ENCODE measurements at regions not wholly inside any gene's neighbourhood (a gene's known extent, or its start where the extent isn't known, plus 50 kb on each side); places are given as distances from the start of the nearest gene placed in this dataset.

DNA sequence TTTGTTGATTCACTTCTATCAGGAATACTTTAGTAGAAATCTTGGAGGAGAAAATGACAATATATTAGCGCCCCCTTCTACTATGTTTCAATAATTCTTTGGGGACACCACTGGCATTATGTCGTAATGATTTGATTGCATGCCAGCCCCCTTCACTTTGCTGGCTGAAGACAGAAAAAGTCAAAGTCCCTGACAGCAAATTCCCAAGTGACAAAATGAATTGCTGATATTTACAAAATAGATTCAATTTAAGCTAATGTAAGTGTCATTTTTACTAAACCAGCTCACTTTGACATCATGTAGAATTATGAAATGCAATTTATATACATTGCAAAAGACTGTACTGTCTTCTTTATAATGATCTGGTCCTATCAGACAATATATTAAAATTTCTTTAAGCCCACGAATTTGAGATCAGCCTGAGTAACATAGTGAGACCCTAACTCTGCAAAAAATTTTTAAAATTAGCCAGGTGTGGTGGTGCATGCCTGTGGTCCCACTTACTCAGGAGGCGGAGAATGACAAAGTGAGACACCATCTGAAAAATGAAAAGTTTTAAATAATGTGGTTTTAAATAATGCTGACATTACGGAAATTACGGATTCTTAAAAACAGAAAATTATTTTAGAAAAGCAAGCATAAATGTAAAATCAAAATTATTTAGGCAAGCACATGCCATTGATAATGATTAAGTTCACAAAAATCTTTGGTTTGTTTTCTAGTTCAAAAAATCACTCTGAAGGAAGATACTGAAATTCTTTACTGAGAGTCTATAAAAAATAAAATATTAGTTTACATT lies 520.1 kb upstream of the PKDCC start:
- Mint-ChIP-seq H3K27ac (ENCODE audit: unreplicated experiment) (no peak overlapping the region), H3K27me3 (ENCODE audit: insufficient read depth, unreplicated experiment) (peaks cover 7% of the 10 kb centered on the region), H3K4me1 (ENCODE audit: low read depth, unreplicated experiment) (no peaks in the 10 kb centered on the region), H3K36me3 (ENCODE audit: insufficient read depth, unreplicated experiment) (no peaks in the 10 kb centered on the region), H3K9me3 (ENCODE audit: unreplicated experiment) (no peaks in the 10 kb centered on the region), H3K4me3 (ENCODE audit: unreplicated experiment) (no peak overlapping the region)
- Histone ChIP-seq H3K27me3 (replicated peaks; ENCODE audit: control insufficient read depth, insufficient read depth, low read length) (no peaks in the 10 kb centered on the region), H3K36me3 (ENCODE audit: control insufficient read depth, insufficient read depth, low read length) (no peaks in the 10 kb centered on the region), H3K4me3 (ENCODE audit: low read depth, low read length) (no peak overlapping the region), H3K9me3 (no peaks in the 10 kb centered on the region), H3K4me1 (no peaks in the 10 kb centered on the region)
- TF ChIP-seq, protein P1, sequence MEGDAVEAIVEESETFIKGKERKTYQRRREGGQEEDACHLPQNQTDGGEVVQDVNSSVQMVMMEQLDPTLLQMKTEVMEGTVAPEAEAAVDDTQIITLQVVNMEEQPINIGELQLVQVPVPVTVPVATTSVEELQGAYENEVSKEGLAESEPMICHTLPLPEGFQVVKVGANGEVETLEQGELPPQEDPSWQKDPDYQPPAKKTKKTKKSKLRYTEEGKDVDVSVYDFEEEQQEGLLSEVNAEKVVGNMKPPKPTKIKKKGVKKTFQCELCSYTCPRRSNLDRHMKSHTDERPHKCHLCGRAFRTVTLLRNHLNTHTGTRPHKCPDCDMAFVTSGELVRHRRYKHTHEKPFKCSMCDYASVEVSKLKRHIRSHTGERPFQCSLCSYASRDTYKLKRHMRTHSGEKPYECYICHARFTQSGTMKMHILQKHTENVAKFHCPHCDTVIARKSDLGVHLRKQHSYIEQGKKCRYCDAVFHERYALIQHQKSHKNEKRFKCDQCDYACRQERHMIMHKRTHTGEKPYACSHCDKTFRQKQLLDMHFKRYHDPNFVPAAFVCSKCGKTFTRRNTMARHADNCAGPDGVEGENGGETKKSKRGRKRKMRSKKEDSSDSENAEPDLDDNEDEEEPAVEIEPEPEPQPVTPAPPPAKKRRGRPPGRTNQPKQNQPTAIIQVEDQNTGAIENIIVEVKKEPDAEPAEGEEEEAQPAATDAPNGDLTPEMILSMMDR (IDR thresholded peaks at IDR 0.05; ENCODE audit: insufficient read depth in 1 of 2, low read depth in 1 of 2, low read length in 1 of 2, severe bottlenecking in 1 of 2, unreplicated experiment in 1 of 2), result no peak
- ChIA-PET CTCF (no interaction called here), POLR2A (no interaction called here)
- intact Hi-C loops (cut with micrococcal nuclease; ENCODE audit: unreplicated experiment), result no loop called here
- no peak for DNase-seq
- no TSS peak for BruUV-seq (replicated peaks)

DNA sequence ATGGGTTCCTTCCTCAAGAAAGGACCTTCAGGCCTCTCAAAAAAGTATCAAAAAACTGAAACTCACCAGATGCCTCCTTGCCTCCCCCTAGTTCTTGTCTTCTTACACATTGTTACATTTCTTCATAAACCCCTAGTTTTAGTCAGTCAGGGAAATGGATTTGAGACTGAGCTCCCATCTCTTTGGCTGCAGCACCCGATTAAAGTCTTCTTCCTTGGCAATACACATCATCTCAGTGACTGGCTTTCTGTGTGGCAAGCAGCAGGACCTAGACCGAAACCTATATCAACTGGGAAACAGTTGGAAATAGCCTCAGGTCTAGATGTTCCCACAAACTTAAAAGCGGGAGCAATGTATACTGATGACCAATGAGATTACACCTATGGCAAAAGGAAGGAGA lies 512.2 kb upstream of the PKDCC start:
- no peak for DNase-seq
- Mint-ChIP-seq H3K36me3 (ENCODE audit: insufficient read depth, unreplicated experiment) (no peaks in the 10 kb centered on the region), H3K27ac (ENCODE audit: unreplicated experiment) (no peak overlapping the region), H3K4me1 (ENCODE audit: low read depth, unreplicated experiment) (no peaks in the 10 kb centered on the region), H3K4me3 (ENCODE audit: unreplicated experiment) (no peak overlapping the region), H3K27me3 (ENCODE audit: insufficient read depth, unreplicated experiment) (peaks cover 2% of the 10 kb centered on the region), H3K9me3 (ENCODE audit: unreplicated experiment) (peaks cover 10% of the 10 kb centered on the region)
- intact Hi-C loops (cut with micrococcal nuclease; ENCODE audit: unreplicated experiment), result no loop called here
- TF ChIP-seq, protein P1 (IDR thresholded peaks at IDR 0.05; ENCODE audit: insufficient read depth in 1 of 2, low read depth in 1 of 2, low read length in 1 of 2, severe bottlenecking in 1 of 2, unreplicated experiment in 1 of 2), result no peak
- Histone ChIP-seq H3K36me3 (ENCODE audit: control insufficient read depth, insufficient read depth, low read length) (no peaks in the 10 kb centered on the region), H3K4me3 (ENCODE audit: low read depth, low read length) (no peak overlapping the region), H3K9me3 (no peaks in the 10 kb centered on the region; the same call in 1 of the 2 replicates), H3K27me3 (replicated peaks; ENCODE audit: control insufficient read depth, insufficient read depth, low read length) (no peaks in the 10 kb centered on the region), H3K4me1 (no peaks in the 10 kb centered on the region)
- ChIA-PET POLR2A (no interaction called here), CTCF (no interaction called here)
- BruUV-seq (replicated peaks), result no TSS peak

DNA sequence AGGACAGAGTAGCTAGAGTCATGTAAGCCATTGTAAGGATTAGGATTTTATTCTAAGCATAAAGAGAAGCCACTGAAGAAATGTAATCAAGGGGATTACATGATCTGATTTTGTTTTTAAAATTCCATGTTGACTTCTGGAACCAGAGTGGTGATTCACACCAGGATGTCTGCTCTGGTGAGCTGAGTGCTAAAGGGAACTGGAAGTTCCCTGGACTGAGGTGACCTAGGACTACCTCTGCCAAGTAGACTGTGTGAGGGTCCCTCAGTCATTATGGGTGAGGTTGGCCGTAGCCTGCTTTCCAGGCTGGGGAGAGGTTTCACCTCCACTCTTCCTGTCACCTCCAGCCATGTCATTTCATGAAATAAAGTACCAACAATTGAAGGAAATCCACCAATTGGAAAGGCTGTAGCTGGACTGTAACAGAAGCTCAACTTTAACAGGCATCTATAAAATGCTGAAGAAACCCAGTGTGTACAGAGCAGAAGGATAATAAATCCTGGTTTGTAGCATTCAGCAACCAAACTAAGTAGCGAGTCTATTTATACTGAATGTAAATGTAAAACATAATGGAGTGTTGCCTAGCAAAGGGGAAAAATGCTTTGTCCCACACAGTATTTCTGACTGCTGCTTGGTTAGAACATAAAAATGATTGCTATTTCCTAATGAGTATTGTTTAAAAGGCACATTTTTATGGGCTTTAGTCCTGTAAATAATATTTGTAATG lies 507.4 kb upstream of the PKDCC start:
- CTCF ChIA-PET, result no interaction called here
- peaks cover 2% of the 10 kb centered on the region for H3K27me3 Mint-ChIP-seq (ENCODE audit: insufficient read depth, unreplicated experiment)

More for the DNA sequence above, 507.4 kb upstream of the PKDCC start:
- no peak for DNase-seq
- Histone ChIP-seq H3K9me3 (no peaks in the 10 kb centered on the region; the same call in 1 of the 2 replicates), H3K4me3 (ENCODE audit: low read depth, low read length) (no peak overlapping the region), H3K27me3 (replicated peaks; ENCODE audit: control insufficient read depth, insufficient read depth, low read length) (no peaks in the 10 kb centered on the region), H3K36me3 (ENCODE audit: control insufficient read depth, insufficient read depth, low read length) (no peaks in the 10 kb centered on the region), H3K4me1 (peaks cover 8% of the 10 kb centered on the region; the same call in 1 of the 2 replicates)
- H3K27ac Mint-ChIP-seq (ENCODE audit: unreplicated experiment), result peak overlapping the region; percentile 6
- no peaks in the 10 kb centered on the region for H3K36me3 Mint-ChIP-seq (ENCODE audit: insufficient read depth, unreplicated experiment)
- no peak overlapping the region for H3K4me3 Mint-ChIP-seq (ENCODE audit: unreplicated experiment)
- intact Hi-C loops (cut with micrococcal nuclease; ENCODE audit: unreplicated experiment), result no loop called here
- POLR2A ChIA-PET, result no interaction called here
- H3K9me3 Mint-ChIP-seq (ENCODE audit: unreplicated experiment), result peaks cover 6% of the 10 kb centered on the region
- TF ChIP-seq, protein P1 (IDR thresholded peaks at IDR 0.05; ENCODE audit: insufficient read depth in 1 of 2, low read depth in 1 of 2, low read length in 1 of 2, severe bottlenecking in 1 of 2, unreplicated experiment in 1 of 2), result no peak
- no peaks in the 10 kb centered on the region for H3K4me1 Mint-ChIP-seq (ENCODE audit: low read depth, unreplicated experiment)
- no TSS peak for BruUV-seq (replicated peaks)
